NCI-H187 treated with DMSO at 0.1 percent for 48 hours (cell line): ENCODE measurements at regions not wholly inside any gene's neighbourhood (a gene's known extent, or its start where the extent isn't known, plus 50 kb on each side); places are given as distances from the start of the nearest gene placed in this dataset.
"Not testable (repeated sequence)": the region's sequence is repeated elsewhere in the genome, so short reads cannot be mapped to it uniquely, and the experiment has no call there.

Source experiments
- DNase-seq: peaks from one replicate; lab custom pipeline; 2025; lab: John Stamatoyannopoulos, UW

- DNase-seq, result no peak
These were observed 93.9 kb upstream of the AGAP1 start for GRCh38 chr2:235399895-235400294.

- no peak for DNase-seq
These were observed 91.4 kb upstream of the AGAP1 start for GRCh38 chr2:235402422-235402821.

GRCh38 chr2:235405612-235406361, 88.1 kb upstream of the AGAP1 start:
- DNase-seq, result no peak

- no peak for DNase-seq
These were observed 87.4 kb upstream of the AGAP1 start for GRCh38 chr2:235406430-235406829.

GRCh38 chr2:235411905-235412485, 81.8 kb upstream of the AGAP1 start:
- no peak for DNase-seq

- DNase-seq, result no peak
These were observed 80.8 kb upstream of the AGAP1 start for GRCh38 chr2:235413064-235413463.

- DNase-seq, result no peak
These were observed 79.4 kb upstream of the AGAP1 start for GRCh38 chr2:235414422-235414821.

GRCh38 chr2:235416858-235417499, 76.9 kb upstream of the AGAP1 start:
- no peak for DNase-seq

- no peak for DNase-seq
These were observed 74.9 kb upstream of the AGAP1 start for GRCh38 chr2:235418918-235419317.

GRCh38 chr2:235419996-235420395, 73.8 kb upstream of the AGAP1 start:
- DNase-seq, result no peak

- DNase-seq, result no peak
These were observed 72.2 kb upstream of the AGAP1 start for GRCh38 chr2:235421618-235422017.

GRCh38 chr2:235430366-235431083, 63.3 kb upstream of the AGAP1 start:
- DNase-seq, result no peak

- DNase-seq, result no peak
These were observed 60.9 kb upstream of the AGAP1 start for GRCh38 chr2:235432741-235433520.

GRCh38 chr2:235433860-235434259, 60.0 kb upstream of the AGAP1 start:
- no peak for DNase-seq

- DNase-seq, result no peak
These were observed 53.7 kb upstream of the AGAP1 start for GRCh38 chr2:235439959-235440662.

- DNase-seq, result not testable (repeated sequence)
These were observed 50.3 kb upstream of the AGAP1 start for GRCh38 chr2:235443580-235443979.
